ENCODE measurements at regions not wholly inside any gene's neighbourhood (a gene's known extent, or its start where the extent isn't known, plus 50 kb on each side); places are given as distances from the start of the nearest gene placed in this dataset.

DNA sequence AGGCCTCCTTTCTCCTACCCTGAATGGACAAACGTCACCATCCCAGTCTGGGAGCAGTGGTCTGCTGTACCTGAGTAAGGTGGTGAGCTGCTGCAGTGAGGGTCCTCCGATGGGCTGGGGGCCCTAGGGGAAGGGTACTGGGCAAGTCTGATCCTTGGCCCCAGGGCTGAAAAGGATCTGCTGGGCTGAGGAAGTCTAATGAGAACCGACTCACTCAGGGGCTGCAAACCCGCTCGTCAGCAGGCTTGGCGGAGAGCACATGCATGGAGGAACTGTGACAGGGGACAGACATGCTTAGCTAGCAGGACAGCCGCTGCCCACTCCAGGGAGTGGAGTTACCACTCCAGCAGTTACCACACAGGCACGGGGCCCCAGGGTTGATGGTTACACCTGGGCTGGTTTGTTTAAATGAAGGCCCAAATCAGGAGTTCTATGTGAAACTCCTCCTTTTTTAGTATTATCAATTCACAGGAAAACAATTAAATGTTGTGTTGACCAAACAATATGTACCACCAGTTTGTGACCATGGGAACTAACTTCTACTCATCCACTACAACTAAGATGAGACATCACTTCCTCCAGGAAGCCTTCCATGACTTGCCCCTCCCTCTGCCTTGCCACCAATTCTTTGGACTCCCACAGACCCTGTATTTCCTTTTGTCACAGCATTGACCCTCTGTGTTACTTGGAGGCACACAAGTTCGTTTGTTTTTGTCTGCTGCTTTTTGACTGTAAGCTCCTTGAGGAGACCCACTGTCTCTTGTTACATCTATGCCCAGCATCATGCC, 56.1 kb upstream of the CPLX2 start:
- BruUV-seq (replicated peaks): no TSS peak
- Histone ChIP-seq H2AFZ (ENCODE audit: low read length) (no peak overlapping the region), H3K27ac (ENCODE audit: low read depth, low read length, poor library complexity, severe bottlenecking) (no peak overlapping the region), H4K20me1 (ENCODE audit: insufficient read depth, low read length) (no peaks in the 10 kb centered on the region), H3K4me3 (ENCODE audit: low read depth, low read length, poor library complexity, severe bottlenecking) (no peak overlapping the region), H3K36me3 (ENCODE audit: insufficient read depth, low read length) (no peaks in the 10 kb centered on the region), H3K4me1 (ENCODE audit: insufficient read depth, low read length, poor library complexity, severe bottlenecking) (no peaks in the 10 kb centered on the region), H3K9me3 (ENCODE audit: low read length) (no peaks in the 10 kb centered on the region), H3K9me2 (ENCODE audit: insufficient read depth, low read length) (no peaks in the 10 kb centered on the region), H3K4me2 (ENCODE audit: low read length) (no peak overlapping the region), H3K79me2 (ENCODE audit: insufficient read depth, low read depth, low read length) (no peaks in the 10 kb centered on the region)
- intact Hi-C loops (cut with micrococcal nuclease; ENCODE audit: unreplicated experiment): no loop called here
- no peak for DNase-seq (ENCODE audit: low spot score)
- CTCF ChIA-PET (ENCODE audit: unreplicated experiment): no interaction called here
- TF ChIP-seq, protein P1, sequence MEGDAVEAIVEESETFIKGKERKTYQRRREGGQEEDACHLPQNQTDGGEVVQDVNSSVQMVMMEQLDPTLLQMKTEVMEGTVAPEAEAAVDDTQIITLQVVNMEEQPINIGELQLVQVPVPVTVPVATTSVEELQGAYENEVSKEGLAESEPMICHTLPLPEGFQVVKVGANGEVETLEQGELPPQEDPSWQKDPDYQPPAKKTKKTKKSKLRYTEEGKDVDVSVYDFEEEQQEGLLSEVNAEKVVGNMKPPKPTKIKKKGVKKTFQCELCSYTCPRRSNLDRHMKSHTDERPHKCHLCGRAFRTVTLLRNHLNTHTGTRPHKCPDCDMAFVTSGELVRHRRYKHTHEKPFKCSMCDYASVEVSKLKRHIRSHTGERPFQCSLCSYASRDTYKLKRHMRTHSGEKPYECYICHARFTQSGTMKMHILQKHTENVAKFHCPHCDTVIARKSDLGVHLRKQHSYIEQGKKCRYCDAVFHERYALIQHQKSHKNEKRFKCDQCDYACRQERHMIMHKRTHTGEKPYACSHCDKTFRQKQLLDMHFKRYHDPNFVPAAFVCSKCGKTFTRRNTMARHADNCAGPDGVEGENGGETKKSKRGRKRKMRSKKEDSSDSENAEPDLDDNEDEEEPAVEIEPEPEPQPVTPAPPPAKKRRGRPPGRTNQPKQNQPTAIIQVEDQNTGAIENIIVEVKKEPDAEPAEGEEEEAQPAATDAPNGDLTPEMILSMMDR (conservative IDR thresholded peaks at IDR 0.05; ENCODE audit: low read length): no peak
- no peak for TF ChIP-seq EZH2phosphoT487 (IDR thresholded peaks at IDR 0.05; ENCODE audit: borderline replicate concordance, low read depth, low read length)
- POLR2A ChIA-PET: no interaction called here

DNA sequence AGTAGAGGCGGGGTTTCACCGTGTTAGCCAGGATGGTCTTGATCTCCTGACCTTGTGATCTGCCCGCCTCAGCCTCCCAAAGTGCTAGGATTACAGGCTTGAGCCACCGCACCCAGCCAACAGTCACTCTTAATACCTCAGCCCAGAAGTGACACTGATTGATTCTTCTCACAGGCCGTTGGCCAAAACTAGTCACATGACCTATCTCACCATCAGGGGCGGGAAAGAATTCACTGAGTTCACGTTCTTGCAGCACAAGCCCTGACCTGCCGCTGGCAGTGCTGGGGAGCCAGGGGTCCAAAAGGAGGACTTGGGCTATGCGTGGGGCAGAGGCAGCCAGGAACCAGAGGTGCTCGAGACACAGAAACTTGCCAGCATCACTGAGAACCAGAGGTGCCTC, 55.0 kb upstream of the CPLX2 start:
- Histone ChIP-seq H3K79me2 (ENCODE audit: insufficient read depth, low read depth, low read length) (no peaks in the 10 kb centered on the region), H3K4me2 (ENCODE audit: low read length) (no peak overlapping the region), H3K36me3 (ENCODE audit: insufficient read depth, low read length) (no peaks in the 10 kb centered on the region), H4K20me1 (ENCODE audit: insufficient read depth, low read length) (no peaks in the 10 kb centered on the region), H3K27ac (ENCODE audit: low read depth, low read length, poor library complexity, severe bottlenecking) (no peak overlapping the region), H3K9me3 (ENCODE audit: low read length) (no peaks in the 10 kb centered on the region), H3K9me2 (ENCODE audit: insufficient read depth, low read length) (no peaks in the 10 kb centered on the region), H3K4me1 (ENCODE audit: insufficient read depth, low read length, poor library complexity, severe bottlenecking) (no peaks in the 10 kb centered on the region), H3K4me3 (ENCODE audit: low read depth, low read length, poor library complexity, severe bottlenecking) (no peak overlapping the region), H2AFZ (ENCODE audit: low read length) (no peak overlapping the region)
- no TSS peak for BruUV-seq (replicated peaks)
- intact Hi-C loops (cut with micrococcal nuclease; ENCODE audit: unreplicated experiment): no loop called here
- no peak for DNase-seq (ENCODE audit: low spot score)
- POLR2A ChIA-PET: no interaction called here
- TF ChIP-seq, protein P1 (conservative IDR thresholded peaks at IDR 0.05; ENCODE audit: low read length): no peak
- TF ChIP-seq EZH2phosphoT487 (IDR thresholded peaks at IDR 0.05; ENCODE audit: borderline replicate concordance, low read depth, low read length): no peak
- CTCF ChIA-PET (ENCODE audit: unreplicated experiment): no interaction called here

DNA sequence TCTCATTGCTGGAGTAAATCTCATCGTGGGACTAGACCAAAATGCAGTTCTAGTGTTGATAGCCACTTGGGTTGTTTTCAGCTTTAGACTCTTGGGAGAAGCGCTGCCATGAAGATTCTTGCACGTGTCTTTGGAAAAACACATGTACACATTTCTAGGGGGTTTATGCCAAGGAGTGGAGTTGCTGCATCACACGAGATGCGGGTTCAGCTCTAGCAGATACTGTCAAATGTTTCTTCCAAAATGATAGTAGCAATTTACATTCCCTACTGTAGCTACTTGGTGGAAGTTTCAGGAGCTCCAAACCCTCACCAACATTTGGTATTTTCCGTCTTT, 52.3 kb upstream of the CPLX2 start:
- DNase-seq (ENCODE audit: low spot score): no peak
- Histone ChIP-seq H3K4me2 (ENCODE audit: low read length) (no peak overlapping the region), H3K4me3 (ENCODE audit: low read depth, low read length, poor library complexity, severe bottlenecking) (no peak overlapping the region), H2AFZ (ENCODE audit: low read length) (no peak overlapping the region), H3K4me1 (ENCODE audit: insufficient read depth, low read length, poor library complexity, severe bottlenecking) (no peaks in the 10 kb centered on the region), H3K27ac (ENCODE audit: low read depth, low read length, poor library complexity, severe bottlenecking) (no peak overlapping the region), H3K9me2 (ENCODE audit: insufficient read depth, low read length) (no peaks in the 10 kb centered on the region), H3K9me3 (ENCODE audit: low read length) (no peaks in the 10 kb centered on the region), H4K20me1 (ENCODE audit: insufficient read depth, low read length) (no peaks in the 10 kb centered on the region), H3K36me3 (ENCODE audit: insufficient read depth, low read length) (no peaks in the 10 kb centered on the region), H3K79me2 (ENCODE audit: insufficient read depth, low read depth, low read length) (no peaks in the 10 kb centered on the region)
- BruUV-seq (replicated peaks): no TSS peak
- POLR2A ChIA-PET: no interaction called here
- TF ChIP-seq, protein P1 (conservative IDR thresholded peaks at IDR 0.05; ENCODE audit: low read length): no peak
- no peak for TF ChIP-seq EZH2phosphoT487 (IDR thresholded peaks at IDR 0.05; ENCODE audit: borderline replicate concordance, low read depth, low read length)
- intact Hi-C loops (cut with micrococcal nuclease; ENCODE audit: unreplicated experiment): no loop called here
- CTCF ChIA-PET (ENCODE audit: unreplicated experiment): no interaction called here

All from OCI-LY7 (cell line).